Frontal cortex (tissue), 3 donors: ENCODE measurements at regions not wholly inside any gene's neighbourhood (a gene's known extent, or its start where the extent isn't known, plus 50 kb on each side); places are given as distances from the start of the nearest gene placed in this dataset.

ENCODE experiments used
- DNase-seq, 2 donors: peaks; one replicate each; pipeline ENCODE4 v3.0.0; 2012; ENCODE audit warnings: low spot score in 2 of 2
- FAIRE-seq: peaks from 2 replicates; lab custom pipeline; 2012; peaks lifted over from hg19 to GRCh38; lab: Jason Lieb, UNC
- donor health status: control.
- donor health status: control.
- donor health status: control.

- DNase-seq (no peak), FAIRE-seq (no peak)
Observed at GRCh38 chr11:19598876-19599486, 113.7 kb upstream of the NAV2 start.

- no peak for FAIRE-seq
Observed at GRCh38 chr11:19598456-19598855, 114.2 kb upstream of the NAV2 start.

GRCh38 chr11:19597876-19598275, 114.8 kb upstream of the NAV2 start:
- FAIRE-seq (no peak), DNase-seq (no peak)

More at GRCh38 chr11:19598456-19598855, 114.2 kb upstream of the NAV2 start:
- DNase-seq: no peak

- FAIRE-seq (no peak), DNase-seq (no peak)
Observed at GRCh38 chr11:19597206-19597605, 115.4 kb upstream of the NAV2 start.

- FAIRE-seq (no peak), DNase-seq (no peak)
Observed at GRCh38 chr11:19595840-19596751, 116.5 kb upstream of the NAV2 start.

- DNase-seq (no peak), FAIRE-seq (no peak)
Observed at GRCh38 chr11:19595499-19595839, 117.2 kb upstream of the NAV2 start.

- FAIRE-seq (no peak), DNase-seq (no peak)
Observed at GRCh38 chr11:19594326-19594725, 118.3 kb upstream of the NAV2 start.

GRCh38 chr11:19592842-19593241, 119.8 kb upstream of the NAV2 start:
- DNase-seq (no peak), FAIRE-seq (no peak)

GRCh38 chr11:19589567-19590260, 122.9 kb upstream of the NAV2 start:
- DNase-seq (no peak), FAIRE-seq (no peak)

- DNase-seq: no peak
- FAIRE-seq: no peak
Observed at GRCh38 chr11:19587979-19588378, 124.7 kb upstream of the NAV2 start.

- FAIRE-seq (no peak), DNase-seq (no peak)
Observed at GRCh38 chr11:19580646-19581045, 132.0 kb upstream of the NAV2 start.

- DNase-seq: no peak
- no peak for FAIRE-seq
Observed at GRCh38 chr11:19579957-19580356, 132.7 kb upstream of the NAV2 start.

- FAIRE-seq: no peak
- DNase-seq: no peak
Observed at GRCh38 chr11:19578871-19579270, 133.8 kb upstream of the NAV2 start.

- FAIRE-seq: no peak
- no peak for DNase-seq
Observed at GRCh38 chr11:19577976-19578619, 134.5 kb upstream of the NAV2 start.

GRCh38 chr11:19577391-19577975, 135.2 kb upstream of the NAV2 start:
- no peak for FAIRE-seq
- no peak for DNase-seq

- FAIRE-seq (no peak), DNase-seq (no peak)
Observed at GRCh38 chr11:19576903-19577302, 135.7 kb upstream of the NAV2 start.

- FAIRE-seq (no peak), DNase-seq (no peak)
Observed at GRCh38 chr11:19576054-19576453, 136.6 kb upstream of the NAV2 start.

- FAIRE-seq (no peak), DNase-seq (no peak)
Observed at GRCh38 chr11:19574916-19575315, 137.7 kb upstream of the NAV2 start.

GRCh38 chr11:19573666-19574065, 139.0 kb upstream of the NAV2 start:
- no peak for DNase-seq
- FAIRE-seq: no peak

- no peak for FAIRE-seq
- DNase-seq: no peak
Observed at GRCh38 chr11:19571906-19572305, 140.7 kb upstream of the NAV2 start.
